NT2/D1 (cell line): ENCODE measurements at regions not wholly inside any gene's neighbourhood (a gene's known extent, or its start where the extent isn't known, plus 50 kb on each side); places are given as distances from the start of the nearest gene placed in this dataset.

ENCODE experiments used
- YY1 ChIP-seq: IDR thresholded peaks from 2 replicates; pipeline ENCODE4 v1.6.1; 2011; ENCODE audit not compliant: insufficient read length, insufficient read depth
- ZNF274 ChIP-seq: IDR thresholded peaks from 2 replicates; pipeline ENCODE4 v1.6.1; 2011; ENCODE audit warnings: mild to moderate bottlenecking, low read depth, low read length

- TF ChIP-seq ZNF274 (no peak), YY1 (no peak)
These were observed 269.5 kb downstream of the LNPK start for GRCh38 chr2:175732531-175732930.
